Hematopoietic multipotent progenitor cell treated with erythropoietin and hydrocortisone succinate and interleukin-3 and kit ligand, for 6 days (in vitro differentiated cells): ENCODE measurements at regions not wholly inside any gene's neighbourhood (a gene's known extent, or its start where the extent isn't known, plus 50 kb on each side); places are given as distances from the start of the nearest gene placed in this dataset.
"Not testable (repeated sequence)": the region's sequence is repeated elsewhere in the genome, so short reads cannot be mapped to it uniquely, and the experiment has no call there.

Source experiments
- DNase-seq: peaks from one replicate; pipeline ENCODE4 v3.0.0-alpha.2; 2015

DNA sequence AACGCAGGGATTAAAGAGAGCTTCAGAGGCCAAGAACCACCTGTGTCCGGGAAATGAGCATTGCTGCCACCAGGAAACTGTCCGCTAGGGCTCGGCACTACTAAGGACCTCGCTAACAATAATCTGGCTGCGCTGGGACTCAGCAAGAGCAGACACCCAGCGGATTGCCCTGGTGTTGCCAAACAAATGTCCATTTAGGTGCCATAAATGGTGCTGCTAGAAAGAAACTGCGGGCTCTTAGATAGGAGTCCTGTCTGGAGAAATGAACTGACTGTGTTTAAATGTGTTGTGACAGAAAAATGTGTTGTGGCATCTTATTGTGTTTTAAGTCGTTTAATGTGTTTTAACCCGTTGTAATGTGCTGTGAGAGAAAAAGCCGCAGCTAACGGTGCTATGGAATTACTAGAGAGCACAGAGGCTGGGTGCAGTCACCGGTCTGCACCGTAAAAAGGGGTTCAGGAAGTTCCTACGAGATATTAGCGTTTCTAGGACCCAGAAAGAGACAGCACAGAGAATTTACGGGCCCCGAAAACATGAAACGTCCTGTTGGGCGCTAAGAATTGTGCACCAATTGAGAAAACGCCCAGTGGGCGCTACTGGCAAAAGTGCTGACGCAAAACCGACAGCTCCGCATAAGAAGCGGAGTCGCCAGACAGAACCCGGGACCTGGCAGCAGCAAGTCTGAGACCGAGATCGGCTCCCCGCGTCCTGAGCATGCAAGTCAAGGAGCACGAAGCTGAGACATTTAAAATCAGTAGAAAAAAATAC lies 90.6 kb downstream of the ANXA2R start:
- peak; percentile 97 for DNase-seq

- no peak for DNase-seq
Observed at GRCh38 chr5:42948961-42949347, 91.2 kb downstream of the ANXA2R start.

DNA sequence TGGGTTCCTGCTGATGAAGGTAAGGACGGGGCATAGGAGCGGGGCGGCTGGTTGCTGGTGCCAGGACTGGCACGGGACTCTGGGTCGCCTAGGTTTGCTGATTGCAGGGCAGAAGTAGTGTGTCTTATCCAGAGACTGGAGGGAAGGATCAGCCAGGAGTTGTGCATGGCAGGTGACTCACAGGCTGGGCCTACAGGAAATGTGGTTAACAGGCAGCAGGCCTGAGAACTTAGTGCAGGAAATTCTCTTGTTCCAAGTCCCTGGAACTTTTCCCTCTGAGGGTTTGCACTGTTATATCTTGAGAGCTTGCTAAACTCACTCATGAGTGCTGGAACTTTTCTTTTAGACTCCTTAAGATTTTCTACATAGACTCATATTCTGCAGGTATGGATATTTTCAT lies 95.1 kb downstream of the ANXA2R start:
- peak; percentile 31 for DNase-seq

DNA sequence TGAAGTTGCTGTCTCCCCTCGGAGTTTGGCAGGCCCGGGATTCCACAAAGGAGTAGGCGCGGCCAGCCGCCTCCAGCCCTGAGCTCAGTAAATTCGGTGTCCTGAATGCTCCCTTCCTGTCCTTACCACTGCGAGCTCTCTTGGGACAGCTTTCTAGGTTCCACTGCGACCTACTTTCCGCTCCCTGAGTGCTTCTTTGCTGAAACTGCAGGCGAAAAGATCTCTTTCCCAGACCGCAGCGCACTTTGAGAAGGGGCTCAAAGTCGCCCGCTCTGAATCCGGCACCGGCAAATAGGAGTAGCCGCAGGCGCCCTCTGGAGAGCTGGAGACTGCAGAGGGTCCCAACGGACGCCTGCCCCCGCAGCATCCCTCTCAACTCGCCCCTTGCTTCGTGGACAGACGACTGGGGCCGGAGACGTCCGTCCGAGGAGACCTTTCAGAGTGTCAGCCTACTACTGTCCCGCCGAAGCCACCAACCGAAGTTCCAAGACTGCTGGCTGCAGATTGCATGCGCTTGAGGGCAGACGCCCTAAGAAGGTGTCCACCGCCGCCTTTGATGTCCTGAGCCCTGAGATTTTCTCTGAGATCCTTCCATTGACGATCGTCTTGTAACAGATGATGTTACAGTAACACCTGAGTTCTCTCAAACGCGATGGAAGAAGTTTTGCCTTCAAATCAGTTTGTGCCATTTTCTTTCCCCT lies 96.0 kb downstream of the ANXA2R start:
- no peak for DNase-seq

- no peak for DNase-seq
Observed at GRCh38 chr5:42940853-42941252, 99.3 kb downstream of the ANXA2R start.

- not testable (repeated sequence) for DNase-seq
Observed at GRCh38 chr5:42932011-42932410, 108.1 kb downstream of the ANXA2R start.

GRCh38 chr5:42931451-42931850 lies 108.7 kb downstream of the ANXA2R start:
- not testable (repeated sequence) for DNase-seq

DNA sequence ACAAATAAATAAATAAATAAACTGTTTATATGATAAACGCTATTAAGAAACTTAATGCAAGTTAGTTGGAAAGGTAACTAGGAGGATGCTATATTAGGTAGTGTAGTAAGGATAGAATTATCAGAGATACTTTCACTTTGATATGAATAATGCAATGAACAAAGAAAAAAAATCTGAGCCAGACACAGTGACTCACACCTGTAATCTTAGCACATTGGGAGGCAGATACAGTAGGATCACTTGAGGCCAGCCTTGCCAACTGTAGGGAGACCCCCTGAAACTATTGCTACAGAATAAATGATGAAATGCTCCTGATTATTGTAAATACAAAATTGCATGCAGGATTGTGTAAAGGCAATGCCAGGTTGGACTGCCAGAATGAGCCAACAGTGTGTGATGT lies 109.2 kb downstream of the ANXA2R start:
- DNase-seq: no peak

DNA sequence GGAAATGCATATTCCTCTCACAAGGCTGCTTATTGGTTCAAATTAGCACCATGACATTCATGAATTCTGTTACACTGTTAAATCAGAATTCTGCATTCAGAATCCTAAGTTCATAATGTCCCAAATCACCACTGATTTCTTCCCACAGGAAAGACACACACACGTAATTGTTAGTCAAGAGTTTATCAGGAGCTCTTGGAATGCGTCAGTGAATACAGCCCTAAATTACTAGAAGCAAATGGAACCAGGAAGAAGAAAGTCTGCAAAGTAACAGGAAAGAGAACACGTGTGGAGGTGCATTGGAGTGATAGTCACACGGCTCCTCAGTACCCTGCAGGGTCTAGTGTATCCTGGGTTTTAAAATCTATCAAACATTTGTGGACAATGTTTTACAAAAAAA lies 110.2 kb downstream of the ANXA2R start:
- no peak for DNase-seq

DNA sequence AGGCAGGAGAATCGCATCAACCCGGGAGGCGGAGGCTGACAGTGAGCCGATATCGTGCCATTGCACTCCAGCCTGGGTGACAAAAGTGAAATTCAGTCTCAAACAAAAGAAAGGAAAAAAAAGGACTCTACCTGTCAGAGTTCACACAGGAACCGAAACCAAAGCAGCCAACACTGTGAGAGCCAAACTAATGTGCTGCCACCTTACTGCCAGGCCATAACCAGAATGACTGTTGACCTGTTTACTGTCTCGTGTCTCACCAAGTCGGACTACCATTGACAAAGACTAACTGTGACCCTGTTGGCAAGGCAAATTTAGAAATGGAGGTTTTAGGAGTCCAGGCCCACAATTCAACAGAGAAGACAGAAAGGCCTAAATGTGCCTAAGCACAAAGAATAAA lies 112.4 kb downstream of the ANXA2R start:
- DNase-seq: no peak

GRCh38 chr5:42924686-42925085 lies 113.0 kb upstream of the SELENOP start:
- no peak for DNase-seq

- no peak for DNase-seq
Observed at GRCh38 chr5:42924226-42924625, 112.5 kb upstream of the SELENOP start.

GRCh38 chr5:42923710-42924109 lies 112.0 kb upstream of the SELENOP start:
- DNase-seq: peak; percentile 13

- DNase-seq: no peak
Observed at GRCh38 chr5:42919600-42919999, 107.9 kb upstream of the SELENOP start.

GRCh38 chr5:42915306-42915866 lies 103.7 kb upstream of the SELENOP start:
- DNase-seq: no peak

GRCh38 chr5:42912184-42912798 lies 100.6 kb upstream of the SELENOP start:
- DNase-seq: peak; percentile 89

- DNase-seq: peak; percentile 98
Observed at GRCh38 chr5:42908509-42909488, 97.1 kb upstream of the SELENOP start.

- DNase-seq: peak; percentile 49
Observed at GRCh38 chr5:42908086-42908485, 96.4 kb upstream of the SELENOP start.

- DNase-seq: no peak
Observed at GRCh38 chr5:42905827-42906226, 94.1 kb upstream of the SELENOP start.

DNA sequence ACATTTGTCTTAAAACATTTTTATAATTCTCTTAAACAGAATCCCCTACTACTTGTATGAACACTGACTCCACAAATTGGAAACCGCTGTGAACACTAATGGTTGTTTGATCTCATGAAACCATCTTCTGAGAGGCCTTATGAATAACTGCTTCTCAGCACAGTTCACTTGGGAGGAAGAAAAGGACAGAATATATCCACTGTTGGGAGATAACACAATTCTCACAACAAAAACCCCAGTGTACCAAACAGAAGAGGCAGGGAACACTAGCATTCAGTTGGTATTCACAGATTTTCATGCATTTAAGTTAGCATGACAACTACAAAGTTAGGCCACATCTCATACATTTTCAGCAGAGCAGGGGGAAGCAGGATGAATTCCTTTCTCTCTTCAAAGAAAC lies 89.0 kb upstream of the SELENOP start:
- no peak for DNase-seq

DNA sequence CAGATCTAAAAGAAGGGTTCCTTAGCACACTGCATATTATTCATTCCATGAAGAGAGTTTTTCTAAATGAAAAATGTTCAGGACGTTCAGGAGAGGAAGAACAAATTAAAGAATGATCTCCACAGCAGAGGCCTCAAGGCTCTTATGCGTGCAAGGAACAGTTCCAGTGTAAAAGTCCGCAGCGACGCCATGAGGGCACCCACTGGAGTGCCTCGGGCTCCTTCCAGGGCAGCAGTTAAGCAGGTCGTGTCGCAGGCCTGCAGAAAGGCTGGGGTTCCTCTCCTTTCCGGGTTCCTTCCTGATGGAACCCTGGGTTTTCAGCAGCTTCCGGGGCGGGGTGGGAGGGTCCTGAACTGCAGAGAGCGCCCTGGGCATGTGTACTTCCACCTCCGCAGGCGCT lies 87.1 kb upstream of the SELENOP start:
- DNase-seq: no peak

GRCh38 chr5:42896523-42896922 lies 84.8 kb upstream of the SELENOP start:
- DNase-seq: no peak

- DNase-seq: no peak
Observed at GRCh38 chr5:42894057-42894456, 82.4 kb upstream of the SELENOP start.
